A673 (cell line): ENCODE measurements at regions not wholly inside any gene's neighbourhood (a gene's known extent, or its start where the extent isn't known, plus 50 kb on each side); places are given as distances from the start of the nearest gene placed in this dataset.

Source experiments
- CTCF ChIP-seq: fragments of 300-800, 200-600 bp; sonication (generic); conservative IDR thresholded peaks from 2 replicates; pipeline ENCODE4 v1.5.1; 2017; ENCODE audit warnings: low read depth, mild to moderate bottlenecking, antibody characterized with exemption, low read length, moderate library complexity, mixed read lengths
- EZH2 ChIP-seq: fragments of 200-600 bp; sonication (generic); IDR thresholded peaks from 2 replicates; pipeline ENCODE4 v1.6.1; 2017; ENCODE audit warnings: borderline replicate concordance, low read depth, mild to moderate bottlenecking, mixed read lengths, antibody characterized with exemption, low read length; ENCODE audit not compliant: poor library complexity, severe bottlenecking

GRCh38 chr17:14739656-14740431 lies 439.0 kb downstream of the HS3ST3B1 start:
- TF ChIP-seq CTCF (no peak), EZH2 (no peak)
